ELR (cell line): ENCODE measurements at regions not wholly inside any gene's neighbourhood (a gene's known extent, or its start where the extent isn't known, plus 50 kb on each side); places are given as distances from the start of the nearest gene placed in this dataset.
"Not testable (repeated sequence)": the region's sequence is repeated elsewhere in the genome, so short reads cannot be mapped to it uniquely, and the experiment has no call there.

Experiments used
- DNase-seq: peaks from one replicate; pipeline ENCODE4 v3.0.0-alpha.2; 2015; ENCODE audit warnings: low read depth

DNA sequence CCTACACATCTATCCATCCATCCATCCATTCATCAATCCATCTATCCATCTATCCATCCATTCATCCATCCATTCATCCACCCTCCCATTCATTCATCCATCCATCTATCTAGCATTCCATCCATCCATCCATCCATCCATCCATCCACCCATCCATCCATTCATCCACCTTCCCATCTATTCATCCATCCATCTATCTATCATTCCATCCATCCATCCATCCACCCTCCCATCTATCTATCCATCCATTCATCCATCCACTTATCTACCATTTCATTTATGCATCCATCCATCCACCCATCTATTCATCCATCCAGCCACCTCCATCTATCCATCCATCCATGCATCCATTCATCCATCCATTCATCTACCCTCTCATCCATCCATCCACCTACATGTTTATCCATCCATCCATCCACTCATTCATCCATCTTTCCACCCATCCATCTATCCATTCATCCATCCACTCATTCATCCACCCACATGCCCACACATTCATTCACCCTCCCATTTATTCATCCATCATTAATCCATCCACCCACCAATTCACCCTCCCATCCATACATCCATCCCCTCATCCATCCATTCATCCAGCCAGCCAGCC lies 258.5 kb downstream of the CRLF2 start:
- DNase-seq, result no peak

DNA sequence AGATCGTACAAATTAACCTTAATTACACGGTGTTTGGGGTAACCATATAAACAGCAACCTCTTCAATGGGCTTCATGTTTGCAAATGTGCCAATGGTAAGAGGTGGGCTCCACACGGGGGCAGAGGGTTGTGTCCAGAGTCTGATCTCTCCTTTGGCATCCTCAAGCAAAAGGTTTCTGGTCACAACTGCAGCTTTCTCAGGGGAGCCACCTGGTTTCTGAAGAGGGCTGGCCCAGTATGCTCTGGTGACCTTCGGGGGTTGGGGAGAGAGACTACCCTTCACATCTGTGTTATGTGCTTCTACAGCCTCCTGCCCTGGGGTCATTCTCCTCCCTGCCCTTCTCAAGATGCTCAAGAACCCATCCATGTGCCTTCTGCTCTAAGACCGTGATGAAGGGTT lies 259.6 kb downstream of the CRLF2 start:
- no peak for DNase-seq

DNA sequence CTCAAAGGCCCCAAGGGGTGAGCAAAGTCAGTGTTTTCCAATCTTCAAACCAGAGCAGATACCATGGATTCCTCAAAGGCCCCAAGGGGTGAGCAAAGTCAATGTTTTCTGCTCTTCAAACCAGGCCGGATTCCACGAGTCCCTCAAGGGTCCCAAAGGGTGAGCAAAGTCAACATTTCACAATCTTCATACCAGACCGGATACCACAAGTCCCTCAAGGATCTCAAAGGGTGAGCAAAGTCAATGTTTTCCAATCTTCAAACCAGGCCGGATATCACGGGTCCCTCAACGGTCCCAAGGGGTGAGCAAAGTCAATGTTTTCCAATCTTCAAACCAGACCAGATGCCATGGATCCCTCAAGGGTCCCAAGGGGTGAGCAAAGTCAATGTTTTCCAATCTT lies 265.2 kb downstream of the CRLF2 start:
- DNase-seq, result not testable (repeated sequence)

DNA sequence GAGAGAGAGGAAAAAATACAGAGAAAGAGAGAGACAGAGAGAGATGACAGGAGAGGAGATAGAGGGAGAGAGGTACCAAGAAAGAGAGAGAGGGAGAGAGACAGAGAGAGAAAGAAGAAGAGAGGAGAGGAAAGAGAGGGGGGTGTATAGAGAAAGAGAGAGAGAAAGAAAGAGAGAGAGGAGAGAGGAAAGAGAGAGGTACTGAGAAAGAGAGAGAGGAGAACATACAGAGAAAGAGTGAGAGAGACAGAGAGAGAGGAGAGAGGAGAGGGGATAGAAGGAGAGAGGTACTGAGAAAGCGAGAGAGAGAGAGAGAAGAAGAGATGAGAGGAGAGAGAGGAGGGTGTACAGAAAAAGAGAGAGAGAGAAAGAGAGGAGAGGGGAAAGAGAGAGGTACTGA lies 269.4 kb downstream of the CRLF2 start:
- DNase-seq, result no peak

DNA sequence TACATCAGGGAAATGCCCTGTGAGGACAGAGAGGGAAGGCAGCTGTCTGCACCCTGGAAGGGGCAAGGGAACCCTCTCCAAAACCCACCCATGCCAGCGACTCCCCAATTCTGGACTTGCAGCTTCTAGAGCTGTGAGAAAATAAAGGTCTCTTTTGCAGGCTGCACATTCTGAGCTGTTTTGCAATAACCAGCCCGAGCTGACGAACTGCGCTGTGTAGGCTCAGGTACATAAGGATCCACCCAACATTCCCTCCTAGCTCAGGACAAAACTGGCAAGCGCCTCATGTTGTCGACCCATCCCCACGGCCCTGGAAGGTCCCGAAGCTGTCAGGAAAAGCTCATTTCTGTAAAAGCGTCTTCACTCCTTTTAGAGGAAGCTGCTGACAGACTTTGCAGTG lies 271.8 kb downstream of the CRLF2 start:
- no peak for DNase-seq

DNA sequence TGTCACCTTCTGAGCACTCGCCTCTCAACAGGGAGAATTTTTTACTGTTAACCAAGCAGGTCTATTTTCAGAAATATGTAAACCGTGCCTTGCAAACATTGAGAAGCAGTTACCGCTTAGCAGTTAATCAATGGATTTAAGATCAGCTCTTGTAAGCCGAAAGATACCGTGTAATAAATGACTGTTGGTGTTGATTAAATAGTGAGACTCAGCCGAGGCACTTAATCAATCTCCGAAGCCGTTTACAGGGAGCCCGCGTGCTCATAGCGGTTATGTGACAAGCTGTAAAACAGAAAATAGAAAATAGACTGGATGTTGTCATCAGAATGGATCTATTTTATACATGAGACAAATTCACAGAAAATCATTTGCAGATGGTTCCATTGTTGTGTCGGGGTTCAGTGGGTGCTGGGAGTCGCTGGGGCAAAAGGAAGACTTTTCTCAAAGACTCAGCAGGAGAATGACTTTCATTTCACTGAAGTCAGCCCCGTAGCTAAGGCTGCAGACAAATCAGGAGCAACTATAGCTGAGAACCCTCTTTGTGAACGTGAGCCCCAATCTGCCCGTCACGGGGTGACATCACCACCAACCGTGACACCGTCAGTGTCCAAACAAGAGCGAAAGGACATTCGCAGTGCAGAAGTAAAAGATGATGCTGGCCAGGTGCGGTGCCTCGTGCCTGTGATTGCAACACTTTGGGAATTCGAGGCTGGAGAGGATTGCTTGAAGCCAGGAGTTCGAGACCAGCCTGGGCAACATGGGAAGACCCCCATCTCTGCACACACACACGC lies 275.3 kb downstream of the CRLF2 start:
- DNase-seq, result no peak

DNA sequence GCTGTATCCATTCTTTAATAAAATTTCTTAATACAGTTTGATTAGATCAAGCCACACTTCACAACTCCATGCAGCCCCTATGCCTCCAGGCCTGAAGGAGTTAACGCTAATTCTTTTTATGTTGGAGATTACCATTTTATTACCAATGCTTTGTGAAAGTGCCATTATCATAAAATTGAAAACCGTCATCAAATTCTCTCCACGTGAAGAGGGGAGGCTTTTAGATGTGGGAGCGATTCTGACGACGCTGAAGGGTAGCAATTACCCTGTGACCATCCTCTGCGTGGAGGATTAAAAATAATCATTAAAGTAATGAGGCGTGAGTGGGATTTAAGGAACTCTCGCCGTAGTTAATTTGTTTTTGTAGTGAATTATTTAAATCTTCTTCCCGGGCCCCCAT lies 278.8 kb downstream of the CRLF2 start:
- DNase-seq, result no peak

DNA sequence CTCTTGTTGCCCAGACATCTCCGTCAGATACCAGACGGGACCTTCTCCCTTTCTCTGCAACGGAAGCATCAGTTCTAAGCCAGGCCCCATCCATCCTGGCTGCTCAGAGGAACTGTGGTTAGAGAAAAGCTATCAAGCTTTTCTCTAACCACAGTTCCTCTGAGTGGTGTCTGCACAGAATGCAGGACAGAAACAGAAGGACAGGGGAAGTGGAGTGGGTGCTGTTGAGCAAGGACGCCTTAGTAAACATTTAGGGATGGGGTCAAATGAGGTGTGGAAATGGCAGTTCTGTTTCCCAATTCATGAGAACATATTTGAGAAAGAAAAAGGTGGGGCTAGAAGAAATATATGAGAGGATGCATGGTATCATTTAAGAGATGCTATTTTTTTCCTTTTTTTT lies 283.8 kb downstream of the CRLF2 start:
- DNase-seq, result no peak

DNA sequence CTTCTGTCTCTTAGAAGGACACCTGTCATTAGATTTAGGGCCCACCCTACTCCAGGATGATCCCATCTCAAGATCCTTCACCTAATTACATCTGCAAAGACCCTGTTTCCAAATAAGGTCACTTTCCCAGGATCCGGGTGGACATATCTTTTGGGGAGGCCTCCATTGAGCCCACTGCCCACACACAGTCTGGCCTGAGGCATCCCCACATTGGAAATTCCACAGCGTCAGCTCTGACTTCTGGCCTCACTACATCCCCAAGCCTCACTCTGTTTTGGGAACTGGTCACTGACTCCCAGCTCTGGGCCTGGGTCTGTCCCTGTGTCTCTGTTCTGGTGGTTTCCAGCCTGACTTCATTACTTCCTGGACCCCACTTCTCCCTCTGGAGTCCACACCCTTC lies 285.5 kb downstream of the CRLF2 start:
- no peak for DNase-seq

DNA sequence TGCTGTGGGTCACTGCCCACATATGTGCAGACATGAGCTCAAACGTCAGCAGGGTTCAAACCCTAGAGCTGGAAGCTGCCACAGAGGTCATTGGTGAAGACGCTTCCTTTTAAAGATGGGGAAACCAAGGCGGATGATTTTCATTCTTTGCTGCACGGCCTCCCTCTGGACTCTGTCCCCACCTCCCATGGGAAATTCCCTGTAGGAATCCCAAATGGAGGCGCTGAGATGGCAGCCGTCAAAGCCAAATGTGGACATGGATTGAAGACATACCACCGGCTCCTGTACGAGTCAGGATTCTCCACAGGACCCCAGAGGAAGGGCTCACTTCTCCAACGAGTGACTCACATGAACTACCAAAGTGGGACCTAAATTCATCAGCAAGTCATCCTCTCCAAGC lies 286.4 kb downstream of the CRLF2 start:
- no peak for DNase-seq

DNA sequence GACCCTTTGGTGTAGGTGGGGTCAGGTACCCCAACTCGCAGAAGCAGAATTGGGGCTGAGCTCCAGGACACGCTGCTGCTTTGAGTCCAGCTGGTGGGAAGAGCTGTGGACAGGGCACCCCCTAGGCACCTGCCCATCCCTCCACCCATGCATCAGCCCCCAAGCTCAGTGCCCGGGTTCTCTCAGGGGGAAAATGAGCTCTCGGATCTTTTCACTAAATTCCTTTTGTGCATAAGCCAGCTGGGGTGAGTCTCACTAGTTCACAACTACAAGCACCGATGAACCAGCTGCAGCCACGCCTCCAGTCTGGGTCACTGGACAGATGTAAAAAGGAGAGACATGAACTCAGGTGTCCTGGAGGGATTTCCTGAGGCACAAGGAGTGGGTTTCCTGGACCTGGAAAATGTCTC lies 286.8 kb downstream of the CRLF2 start:
- no peak for DNase-seq

DNA sequence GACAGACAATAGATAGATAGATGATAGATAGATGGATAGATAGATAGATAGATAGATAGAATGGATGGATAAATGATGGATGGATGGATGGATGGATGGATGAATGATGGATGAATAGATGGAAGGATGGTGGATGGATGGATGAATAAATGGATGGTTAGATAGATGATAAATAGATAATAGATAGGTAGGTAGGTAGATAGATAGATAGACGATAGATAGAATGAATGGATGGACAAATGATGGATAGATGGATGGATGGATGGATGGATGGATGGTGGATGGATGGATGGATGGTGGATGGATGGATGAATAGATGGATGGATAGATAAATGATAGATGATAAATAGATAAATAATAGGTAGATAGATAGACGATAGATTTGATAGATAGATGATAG lies 287.4 kb downstream of the CRLF2 start:
- no peak for DNase-seq

DNA sequence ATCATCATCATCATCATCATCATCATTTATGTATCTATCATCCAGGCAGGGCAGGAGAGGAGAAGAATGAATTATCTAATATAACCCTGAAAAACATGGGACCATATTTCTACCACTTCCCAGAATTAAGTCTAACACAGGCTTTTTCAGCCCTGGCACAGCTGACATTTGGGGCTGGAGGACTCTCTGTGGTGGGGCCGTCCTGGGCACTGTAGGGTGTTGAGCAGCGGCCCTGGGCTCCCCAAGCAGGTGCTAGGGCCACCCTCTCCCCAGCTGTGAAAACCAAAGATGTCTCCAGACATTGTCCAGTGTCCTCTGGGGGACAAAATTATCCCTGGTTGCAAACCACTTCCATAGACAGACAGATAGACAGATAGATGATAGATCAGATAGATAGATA lies 288.4 kb downstream of the CRLF2 start:
- DNase-seq, result no peak

DNA sequence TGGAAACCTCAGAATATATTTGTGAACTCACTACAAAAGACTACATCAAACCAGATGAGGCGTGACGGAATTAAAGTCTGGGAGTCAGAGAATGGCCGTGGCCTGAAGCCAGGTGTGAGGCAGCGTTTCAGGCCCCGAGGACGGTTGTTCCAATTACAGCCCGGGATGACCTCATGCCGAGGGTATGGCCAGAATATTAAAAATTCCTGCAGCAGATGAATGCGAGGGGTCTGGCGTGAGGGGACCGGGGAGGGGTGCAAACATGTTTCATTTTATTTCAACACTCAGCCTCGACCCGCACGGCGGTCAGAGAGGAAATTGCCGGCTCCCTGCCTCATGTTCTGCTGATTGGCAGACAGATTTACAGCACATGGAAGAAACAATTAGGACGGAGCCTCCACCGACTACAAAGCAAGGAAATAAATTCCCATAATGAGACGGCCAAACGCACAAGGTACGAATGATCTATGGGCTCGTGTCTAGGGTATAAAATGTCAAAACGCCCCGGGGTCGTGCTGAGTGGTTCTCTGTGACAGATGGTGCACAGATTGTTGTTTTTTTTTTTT lies 289.7 kb downstream of the SHOX start:
- DNase-seq, result peak; percentile 12

DNA sequence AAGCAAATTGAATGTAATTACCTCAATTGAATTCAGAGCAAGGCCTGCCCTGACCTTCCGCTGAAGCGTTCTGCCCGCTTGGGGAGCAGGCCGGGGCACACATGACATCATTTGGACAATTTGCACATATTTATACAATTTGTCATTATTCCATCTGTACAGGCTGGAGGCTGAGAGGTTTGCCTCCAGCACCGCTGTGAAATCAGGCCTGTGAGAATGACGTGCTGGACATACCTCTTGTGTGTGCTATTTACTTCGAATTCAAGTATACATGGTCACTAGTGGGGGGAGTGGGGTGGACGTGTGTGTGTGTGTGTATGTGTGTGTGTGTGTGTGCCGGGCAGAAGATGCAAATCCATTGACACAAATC lies 285.6 kb downstream of the SHOX start:
- DNase-seq, result peak; percentile 9

DNA sequence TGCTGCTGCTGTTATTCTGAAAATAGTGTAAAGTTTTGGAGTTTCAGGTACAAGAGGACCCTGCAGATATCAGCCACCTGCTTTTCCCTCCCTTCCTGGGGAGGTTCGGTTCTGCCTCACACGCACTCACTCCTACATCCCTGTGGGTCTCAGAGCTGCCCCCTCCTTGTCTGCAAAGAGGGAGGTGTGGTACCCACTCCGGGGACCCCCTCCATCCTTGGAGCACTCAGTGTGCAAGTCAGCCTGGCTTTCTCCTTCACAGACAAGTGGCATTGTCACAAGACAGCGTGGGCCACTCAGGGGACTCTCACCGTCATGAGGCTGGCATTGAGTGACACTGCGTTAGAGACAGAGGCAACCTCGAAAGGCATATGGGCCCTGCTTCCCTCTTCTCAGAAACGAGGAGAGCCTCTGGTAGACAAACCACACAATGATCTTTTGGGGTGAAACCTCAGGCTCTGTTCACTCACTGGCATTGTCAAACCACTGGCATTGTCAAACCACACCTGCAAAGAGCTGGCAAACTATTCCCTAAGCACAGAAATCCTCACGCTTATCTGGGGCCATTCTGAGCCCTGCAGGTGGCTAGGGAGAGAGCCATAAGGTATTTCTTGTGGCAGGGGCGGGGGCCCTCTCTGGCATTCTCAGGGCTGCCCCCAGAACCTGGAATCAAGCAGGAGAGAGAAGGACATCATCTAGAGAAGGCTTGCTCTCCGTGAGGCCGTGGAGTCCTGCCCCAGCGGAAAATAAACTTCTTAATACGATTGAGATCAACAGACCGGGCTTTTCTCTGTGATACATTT lies 285.0 kb downstream of the SHOX start:
- no peak for DNase-seq

DNA sequence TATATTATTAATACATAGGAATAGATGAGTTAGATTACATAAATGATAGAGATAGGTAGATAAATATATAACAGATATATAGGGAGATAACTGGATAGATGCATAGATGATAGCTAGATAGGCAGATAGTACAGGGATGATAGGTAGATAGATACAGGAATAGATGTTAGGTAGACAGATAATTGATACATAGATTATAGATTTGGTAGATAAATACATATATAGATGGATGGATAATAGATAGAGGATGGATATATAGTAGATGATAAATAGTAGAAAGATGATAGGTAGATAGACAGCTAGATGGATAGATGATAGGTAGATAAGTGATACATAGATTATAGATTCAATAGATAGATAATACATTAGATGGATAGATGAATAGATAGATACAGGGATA lies 283.6 kb downstream of the SHOX start:
- no peak for DNase-seq

DNA sequence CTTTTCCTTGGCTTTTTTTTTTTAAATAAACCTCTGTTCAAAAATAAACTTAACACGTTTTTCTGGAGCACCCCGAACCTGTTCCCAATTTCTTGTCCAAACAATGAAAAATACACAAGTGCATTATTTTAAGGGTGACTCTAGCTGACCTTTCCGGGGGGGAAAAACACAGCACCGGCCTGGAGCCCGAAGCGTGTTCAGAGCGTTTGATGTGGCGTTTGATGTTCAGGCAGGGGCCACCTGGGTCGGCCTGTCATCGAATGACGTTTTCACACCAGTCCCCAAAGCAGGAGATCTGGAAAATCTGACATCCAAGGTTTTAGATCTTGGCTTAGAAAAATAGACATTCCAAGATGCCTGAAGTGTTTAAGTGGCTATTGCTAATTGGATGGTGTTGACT lies 282.1 kb downstream of the SHOX start:
- no peak for DNase-seq

DNA sequence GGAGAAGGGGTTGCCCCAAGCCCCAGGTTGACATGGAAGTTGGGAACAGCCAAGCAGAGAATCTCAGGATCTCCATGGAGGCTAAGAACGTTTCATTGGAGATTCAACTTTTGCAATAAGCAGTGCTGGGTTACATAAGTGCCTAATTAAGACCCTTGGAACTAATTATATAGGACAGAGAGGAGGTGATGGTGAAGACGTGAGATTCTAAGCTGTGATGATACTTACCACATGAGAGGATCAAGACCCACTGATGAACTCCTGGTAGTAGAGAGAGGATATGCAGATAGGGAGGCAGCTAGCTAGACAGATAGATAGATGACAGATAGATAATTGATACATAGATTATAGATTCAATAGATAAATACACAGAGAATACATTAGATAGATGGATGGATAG lies 278.5 kb downstream of the SHOX start:
- not testable (repeated sequence) for DNase-seq

DNA sequence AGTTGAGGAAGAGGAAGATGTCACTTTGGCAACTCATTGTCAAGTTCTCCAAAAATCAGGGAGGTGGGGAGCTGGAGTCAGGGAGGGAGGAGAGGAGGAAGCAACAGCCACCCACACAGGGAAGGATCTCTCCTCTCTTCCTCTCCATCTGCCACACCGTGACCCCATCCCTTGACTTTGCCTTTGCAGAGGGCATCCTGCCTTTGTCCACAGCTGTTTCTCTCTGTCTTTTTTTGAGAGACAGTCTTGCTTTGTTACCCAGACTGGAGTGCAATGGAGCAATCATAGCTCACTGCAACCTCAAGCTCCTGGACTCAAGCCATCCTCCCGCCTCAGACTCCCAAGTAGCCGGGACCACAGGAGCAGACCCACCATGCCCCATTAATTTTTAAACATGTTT lies 276.0 kb downstream of the SHOX start:
- no peak for DNase-seq

DNA sequence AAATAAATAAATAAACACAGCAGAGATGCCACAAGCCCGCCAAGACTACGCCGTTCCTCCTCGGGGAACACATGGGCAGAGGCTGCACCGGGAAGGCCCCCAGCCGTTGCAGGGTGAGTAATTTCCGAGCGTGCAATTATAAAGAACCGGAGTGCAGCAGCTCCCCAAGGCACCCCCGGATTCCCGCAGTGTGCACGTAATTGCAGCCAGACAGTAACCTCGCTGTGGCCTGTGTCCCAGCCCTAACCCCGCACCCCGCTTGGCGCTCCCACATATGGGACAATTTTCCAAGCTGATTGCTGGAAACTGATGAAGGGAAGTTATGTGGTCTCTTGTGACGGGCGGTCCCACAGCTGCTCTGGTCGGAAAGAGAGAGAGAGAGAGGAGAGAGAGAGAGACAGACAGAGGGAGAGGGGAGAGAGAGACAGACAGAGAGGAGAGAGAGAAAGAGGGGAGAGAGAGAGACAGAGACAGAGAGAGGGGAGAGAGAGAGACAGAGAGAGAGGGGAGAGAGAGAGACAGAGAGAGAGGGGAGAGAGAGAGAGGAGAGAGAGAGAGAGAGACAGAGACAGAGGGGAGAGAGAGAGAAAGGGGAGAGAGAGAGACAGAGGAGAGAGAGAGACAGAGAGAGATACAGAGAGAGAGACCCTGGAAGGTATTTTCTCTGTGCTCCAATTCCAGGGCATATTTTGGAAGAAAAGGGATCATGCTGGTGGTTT lies 275.4 kb downstream of the SHOX start:
- no peak for DNase-seq

DNA sequence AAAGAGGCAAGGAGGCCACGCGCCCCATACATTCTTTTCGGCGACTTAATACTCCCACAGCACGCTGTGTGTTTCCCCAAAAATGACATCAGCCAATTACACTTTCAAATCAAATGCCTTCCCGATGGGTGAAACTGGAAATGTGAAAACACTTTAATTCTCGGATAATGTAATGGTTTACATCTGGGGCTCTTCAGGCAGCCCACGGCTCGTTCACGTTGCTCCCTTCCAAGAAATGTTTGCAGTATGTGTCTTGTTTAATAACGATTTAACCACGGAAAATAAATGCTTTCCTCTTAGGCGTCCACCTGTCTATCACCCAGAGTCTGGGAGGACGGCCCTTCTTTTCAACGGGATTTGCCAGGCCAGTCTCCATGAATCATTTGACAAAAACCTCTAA lies 272.5 kb downstream of the SHOX start:
- no peak for DNase-seq
